Dermis microvascular lymphatic vessel endothelial cell (primary cell): ENCODE measurements at regions not wholly inside any gene's neighbourhood (a gene's known extent, or its start where the extent isn't known, plus 50 kb on each side); places are given as distances from the start of the nearest gene placed in this dataset.

Experiments used
- DNase-seq, 2 donors: peaks; one replicate each; pipeline versions ENCODE4 v3.0.0 to v3.0.0-alpha.2; 2010; ENCODE audit warnings: low read depth in 2 of 2

- DNase-seq: no peak
Observed at GRCh38 chr14:95466506-95466905, 49.9 kb downstream of the SYNE3 start.

- no peak for DNase-seq
Observed at GRCh38 chr14:95465936-95466335, 50.5 kb downstream of the SYNE3 start.

DNA sequence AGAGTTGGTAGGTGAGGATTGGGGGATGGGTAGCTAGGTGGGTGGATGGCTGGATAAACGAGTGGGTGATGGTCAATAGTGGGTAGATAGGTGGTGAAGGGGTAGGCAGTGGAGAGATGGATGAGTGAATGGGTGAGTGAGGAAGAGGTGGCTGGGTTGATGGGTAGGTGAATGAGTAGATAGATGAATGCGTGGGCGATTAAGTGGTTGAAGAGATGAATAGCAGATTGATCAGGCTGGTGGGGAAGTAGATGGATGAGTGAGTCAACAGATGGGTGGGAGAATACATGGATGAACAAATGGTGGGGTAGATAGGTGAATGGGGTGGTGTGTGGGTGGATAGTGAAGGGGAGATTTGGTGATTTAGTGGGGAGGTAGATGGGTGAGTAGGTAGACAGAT is 51.1 kb downstream of the SYNE3 start:
- DNase-seq: no peak

DNA sequence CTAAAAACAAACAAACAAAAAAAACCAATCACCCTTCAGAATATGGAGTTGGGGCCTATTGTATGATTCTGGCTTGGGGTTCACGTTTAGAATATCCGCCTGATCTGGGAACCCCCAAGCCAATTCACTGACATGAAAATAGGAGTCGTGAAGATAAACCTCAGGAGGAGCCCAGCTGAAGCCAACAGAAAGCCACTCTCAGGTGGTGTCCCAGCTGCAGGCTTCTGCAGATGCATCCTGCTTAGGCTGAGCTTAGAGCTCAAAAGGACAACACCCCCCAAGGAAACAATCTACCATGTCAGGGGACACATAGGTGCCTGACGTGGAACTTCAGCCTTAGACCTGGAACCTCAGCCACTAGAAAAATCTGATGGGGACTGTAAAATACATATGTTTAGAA is 51.9 kb downstream of the SYNE3 start:
- DNase-seq: no peak

- DNase-seq: no peak
Observed at GRCh38 chr14:95464103-95464502, 52.3 kb downstream of the SYNE3 start.

DNA sequence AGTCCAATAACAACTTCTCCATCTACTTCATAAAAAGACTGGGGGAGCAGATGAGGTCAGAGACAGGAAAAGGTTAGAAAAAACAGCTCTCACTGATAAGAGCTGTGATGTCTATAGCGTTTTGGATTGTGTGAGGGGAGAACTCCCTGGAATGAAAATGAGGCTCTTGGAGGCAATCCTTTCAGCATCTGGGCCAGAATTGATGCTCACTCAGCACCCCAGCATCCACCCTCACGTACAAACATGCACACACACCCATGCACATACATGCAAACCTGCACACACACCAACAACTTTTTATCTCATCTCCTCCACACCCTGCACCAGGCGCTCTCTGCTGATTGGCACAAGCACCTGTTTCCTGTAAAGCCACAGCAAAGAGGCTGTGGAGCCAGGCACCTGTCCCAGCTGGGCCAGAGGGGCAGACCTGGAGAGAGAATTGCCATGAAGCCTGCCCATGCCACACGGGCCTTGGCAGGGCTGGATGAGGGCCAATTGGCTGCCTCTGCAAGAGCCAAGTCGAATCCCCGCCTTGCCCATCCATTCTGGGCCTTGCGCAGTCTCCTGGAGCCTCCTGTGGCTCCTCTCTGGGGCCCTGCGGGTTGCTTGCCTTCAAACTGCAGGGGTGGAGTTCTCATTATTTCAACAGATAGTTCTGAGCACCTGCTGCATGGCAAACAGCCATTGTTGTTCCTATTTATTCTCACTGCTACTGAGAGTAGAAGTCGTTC is 53.1 kb downstream of the SYNE3 start:
- DNase-seq: peak; percentile 26 to 73

DNA sequence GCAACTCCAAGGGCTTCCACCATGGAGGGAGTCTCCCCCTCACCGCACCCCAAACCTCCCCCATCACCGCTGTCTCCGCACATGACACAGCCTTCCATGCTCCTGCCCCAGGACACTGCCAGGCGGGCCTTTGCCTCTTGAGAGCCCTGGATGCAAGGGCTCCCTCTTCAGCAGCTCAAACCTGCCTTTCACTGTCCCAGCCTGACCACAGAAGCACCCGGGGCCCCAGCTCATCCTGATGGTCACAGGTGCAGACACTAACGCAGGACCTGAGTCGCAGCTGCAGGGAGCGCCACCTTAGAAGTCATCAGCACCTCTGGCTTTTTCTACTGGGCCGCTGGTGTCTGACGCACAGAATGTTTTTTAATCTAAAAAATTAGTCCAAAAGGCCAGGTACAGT is 54.0 kb downstream of the SYNE3 start:
- no peak for DNase-seq

DNA sequence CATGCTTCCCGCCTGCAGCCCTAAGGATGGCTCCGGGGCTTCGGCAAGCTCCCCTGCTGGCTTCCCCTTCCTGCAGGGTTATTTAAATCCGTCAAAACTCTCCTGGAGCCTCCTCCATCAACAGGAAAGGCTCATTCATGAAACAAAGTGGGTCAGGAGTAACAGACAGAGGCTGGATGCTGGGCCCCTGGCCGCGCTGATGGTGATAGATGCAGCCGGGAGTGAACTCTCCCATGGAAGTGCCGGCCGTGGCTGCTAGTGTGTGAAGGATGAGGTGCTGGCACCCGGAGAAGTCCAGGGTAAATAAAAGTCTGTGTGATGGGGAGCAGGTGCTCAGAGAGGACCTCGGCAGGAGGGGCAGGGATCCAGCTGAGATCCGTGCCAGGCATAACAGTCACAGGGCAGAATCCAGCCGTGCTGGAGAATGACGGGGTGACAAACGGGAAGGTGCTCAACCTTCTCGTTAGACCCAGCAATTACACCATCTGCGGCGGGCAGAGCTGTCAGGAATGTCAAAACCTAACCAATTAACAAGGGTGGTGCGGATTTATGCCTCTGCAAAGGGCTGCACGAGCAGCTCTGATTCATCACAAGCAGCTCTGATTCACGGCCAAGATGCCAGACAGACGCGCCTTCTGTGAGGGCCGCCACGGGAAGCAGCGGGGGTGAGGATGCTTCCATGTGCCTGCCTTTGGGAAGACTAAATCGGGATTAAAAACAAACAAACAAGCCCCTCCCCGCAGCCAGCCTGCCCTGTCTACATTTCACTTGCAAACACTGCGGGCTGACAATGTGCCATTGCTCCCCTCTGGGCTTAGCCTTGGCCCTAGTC is 55.6 kb downstream of the SYNE3 start:
- DNase-seq: peak in 1 of 2 donors; percentile 71

GRCh38 chr14:95458906-95459305 is 57.5 kb downstream of the SYNE3 start:
- no peak for DNase-seq

- DNase-seq: no peak
Observed at GRCh38 chr14:95458459-95458858, 58.0 kb downstream of the SYNE3 start.

DNA sequence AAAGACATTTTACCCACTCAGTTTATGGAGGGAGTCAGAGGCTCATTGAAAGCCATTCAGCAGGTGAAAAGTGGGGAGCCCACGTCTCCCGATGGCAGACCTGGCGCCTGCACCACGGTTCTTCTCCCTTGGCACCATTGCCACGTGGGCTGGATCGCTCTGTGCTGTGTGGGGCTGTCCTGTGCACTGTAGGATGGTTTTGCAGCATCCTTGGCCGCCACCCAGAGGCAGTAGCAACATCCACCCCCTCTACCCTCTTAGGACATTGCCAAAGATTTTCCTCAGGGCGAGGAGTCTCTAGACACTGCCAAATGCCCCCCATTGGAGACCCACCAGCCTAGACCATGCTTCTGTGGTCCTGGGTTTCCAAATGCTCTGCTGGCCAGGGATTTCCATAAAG is 60.2 kb downstream of the SYNE3 start:
- no peak for DNase-seq

DNA sequence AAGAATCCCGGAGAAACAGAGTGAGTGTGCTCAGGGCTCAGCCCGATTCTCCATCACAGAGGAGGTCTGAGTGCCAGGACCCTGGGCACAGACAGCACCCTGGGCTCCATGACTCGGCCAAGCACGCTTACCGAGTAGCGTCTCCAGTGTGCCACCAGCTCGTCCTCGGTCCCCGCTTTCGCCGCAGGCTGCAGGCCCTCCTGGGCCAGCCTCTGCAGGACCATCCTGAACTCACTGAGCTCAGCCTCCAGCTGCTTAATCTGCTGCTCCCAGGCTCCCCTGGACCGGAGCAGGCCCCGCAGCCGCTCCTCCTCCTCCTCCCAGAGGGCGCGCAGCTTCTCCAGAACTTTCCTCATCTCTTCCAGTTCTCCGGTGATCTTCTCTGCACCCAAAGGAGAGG is 61.2 kb downstream of the SYNE3 start:
- no peak for DNase-seq

GRCh38 chr14:95453713-95453980 is 62.8 kb downstream of the SYNE3 start:
- no peak for DNase-seq

DNA sequence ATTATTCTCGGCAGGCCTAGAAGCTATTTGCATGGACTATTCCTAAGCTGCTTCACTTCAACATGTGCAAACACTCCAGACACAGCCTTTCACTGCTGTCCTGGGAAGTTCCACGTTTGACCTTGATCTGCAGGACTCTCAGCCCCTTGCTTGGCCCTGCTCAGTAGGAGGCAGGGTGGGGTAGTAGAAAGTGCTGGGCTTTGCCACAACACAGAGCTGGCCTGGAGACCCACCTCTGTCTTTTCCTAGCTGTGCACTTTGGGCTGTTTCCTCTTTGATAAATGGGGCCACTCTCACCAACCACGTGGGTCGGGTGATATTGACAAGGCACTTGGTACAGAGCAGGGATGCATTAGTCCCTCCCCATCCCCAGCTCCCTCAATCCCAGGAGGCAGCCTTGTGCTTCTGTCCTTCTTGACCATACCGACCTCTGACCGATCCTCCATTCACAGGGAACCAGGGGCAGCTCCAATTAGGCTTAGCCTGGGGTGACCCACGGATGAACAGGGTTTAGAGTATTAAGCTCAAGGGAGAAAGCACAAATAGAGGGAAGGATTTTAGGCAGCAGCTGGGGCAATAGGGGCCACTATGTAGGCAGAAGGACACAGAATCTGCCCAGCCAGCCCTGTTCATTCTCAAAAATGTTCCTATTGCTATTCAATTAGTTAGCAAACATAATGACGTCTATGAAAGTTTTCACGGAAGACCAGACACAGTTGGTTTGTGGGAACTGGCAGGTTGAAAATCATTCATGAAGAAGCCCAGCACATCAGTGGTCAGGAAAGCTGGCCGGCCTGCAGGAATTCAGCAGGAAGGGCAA is 63.3 kb downstream of the SYNE3 start:
- no peak for DNase-seq

DNA sequence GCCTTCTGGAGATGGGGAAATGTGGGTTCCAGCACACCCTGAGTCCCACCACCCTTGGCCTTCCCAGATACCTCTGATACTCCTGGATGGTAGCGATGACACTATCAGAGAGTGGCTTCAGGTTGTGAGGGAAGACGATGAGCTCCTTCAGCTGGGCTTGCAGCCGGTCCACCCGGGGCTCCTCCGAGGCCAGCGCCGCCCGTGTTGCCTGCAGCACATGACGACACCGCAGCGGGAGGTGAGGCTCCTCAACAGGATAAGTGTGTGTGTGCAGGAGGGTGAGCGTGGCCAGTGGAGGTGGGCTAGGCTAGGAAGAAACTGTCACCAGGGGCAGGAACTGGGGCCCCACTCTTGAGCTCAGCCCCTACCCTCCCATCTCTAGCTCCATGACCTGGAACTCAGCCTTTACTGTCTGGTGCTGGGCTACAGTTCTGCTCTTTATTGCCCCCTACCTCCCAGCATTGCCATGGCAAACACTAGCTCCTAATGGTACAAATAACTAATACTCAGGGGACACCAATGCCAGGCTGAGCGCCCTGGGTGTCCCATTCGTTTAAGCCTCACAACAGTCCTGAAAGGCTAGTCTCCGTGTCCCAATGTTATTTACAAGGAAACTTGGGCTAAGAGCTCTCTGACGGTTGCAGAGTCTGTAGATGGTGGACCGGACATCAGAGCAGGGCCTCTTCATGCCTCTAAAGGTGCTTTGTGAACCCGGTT is 64.1 kb downstream of the SYNE3 start:
- DNase-seq: peak in 1 of 2 donors; percentile 33

DNA sequence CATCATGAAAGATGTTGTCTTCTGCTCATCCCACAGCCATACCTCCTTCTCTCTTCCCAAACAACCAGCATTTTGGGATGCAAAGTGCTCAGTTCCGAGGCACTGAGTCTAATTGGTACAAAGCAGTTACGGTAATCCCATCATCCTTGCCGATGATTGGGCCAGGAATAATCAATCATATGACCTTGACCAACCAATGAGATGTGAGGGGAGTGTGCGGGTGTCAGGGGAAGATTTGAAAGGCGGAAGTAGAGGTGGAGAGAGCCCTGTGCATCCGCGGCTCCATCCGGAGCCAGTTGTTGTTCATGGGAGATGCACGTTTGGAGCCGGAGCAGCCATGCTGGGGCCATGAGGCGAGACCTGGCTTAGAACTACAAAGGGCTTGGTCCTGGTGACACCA is 67.3 kb downstream of the SYNE3 start:
- DNase-seq: no peak

DNA sequence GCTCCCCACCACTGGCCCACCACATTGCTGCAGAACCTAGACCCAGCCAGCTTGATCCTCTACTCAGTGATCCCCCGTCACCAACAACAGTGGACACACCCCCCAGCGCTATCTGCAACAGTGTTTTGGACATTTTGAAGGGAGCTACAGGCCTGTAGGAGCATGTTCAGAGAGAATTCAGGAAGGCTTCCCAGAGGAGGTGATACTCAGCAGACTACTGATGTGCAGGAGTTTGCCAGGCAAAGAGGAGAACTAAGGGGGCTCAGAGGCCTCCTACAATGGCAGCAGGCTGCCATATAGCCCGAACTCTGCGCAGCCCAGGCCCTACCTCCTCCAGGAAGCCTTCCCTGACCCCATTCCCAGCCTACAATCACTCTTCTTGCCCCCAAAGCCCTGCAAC is 70.0 kb downstream of the SYNE3 start:
- DNase-seq: no peak

DNA sequence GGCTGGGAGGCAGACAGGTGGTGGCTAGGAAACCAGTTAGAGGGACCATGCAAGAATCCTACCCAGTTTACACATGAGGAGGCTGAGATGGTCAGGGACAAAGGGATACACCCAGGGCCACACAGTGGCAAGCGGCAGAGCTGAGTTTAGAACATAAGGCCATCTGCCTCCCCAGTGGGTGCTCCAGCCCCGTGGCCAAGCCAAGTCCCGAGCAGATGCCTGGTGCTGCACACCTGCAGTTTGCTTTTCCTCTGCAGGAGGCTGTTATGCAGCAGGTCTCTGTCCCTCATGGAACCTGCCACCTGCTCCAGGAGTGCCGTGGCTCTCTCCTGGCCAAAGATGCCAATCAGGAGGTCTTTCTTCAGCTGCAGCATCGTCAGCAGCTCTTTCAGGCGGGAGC is 70.8 kb downstream of the SYNE3 start:
- DNase-seq: no peak

- no peak for DNase-seq
Observed at GRCh38 chr14:95445161-95445560, 71.3 kb downstream of the SYNE3 start.

GRCh38 chr14:95444132-95445129 is 72.0 kb downstream of the SYNE3 start:
- DNase-seq: no peak

DNA sequence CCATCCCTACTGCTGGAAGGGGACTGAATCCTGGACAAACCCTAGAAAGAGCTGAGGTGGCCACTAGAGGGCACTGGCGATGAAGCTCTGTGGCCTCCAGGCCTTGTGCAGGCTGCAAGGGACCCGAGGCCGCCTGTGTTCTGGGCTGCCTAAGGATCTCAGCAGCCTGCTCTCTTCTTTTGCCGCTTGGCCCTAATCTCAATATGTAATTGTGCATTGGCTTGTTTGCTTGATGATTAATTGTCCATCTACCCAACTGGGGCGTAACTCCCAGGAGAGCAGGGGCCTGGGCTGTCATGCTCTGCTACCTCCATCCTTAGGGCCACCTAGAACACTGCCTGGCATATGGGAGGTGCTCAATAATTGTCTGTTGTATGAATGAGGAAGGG is 73.8 kb downstream of the SYNE3 start:
- peak; percentile 60 to 82 for DNase-seq
